Keratinocyte (primary cell): ENCODE measurements at regions not wholly inside any gene's neighbourhood (a gene's known extent, or its start where the extent isn't known, plus 50 kb on each side); places are given as distances from the start of the nearest gene placed in this dataset.

Experiments
- DNase-seq: peaks from one replicate; pipeline ENCODE4 v3.0.0-alpha.2; 2011; ENCODE audit warnings: low read depth, missing footprints, low spot score
- FAIRE-seq: peaks from 2 replicates; lab custom pipeline; 2011; peaks lifted over from hg19 to GRCh38; lab: Jason Lieb, UNC
- H2AFZ ChIP-seq: 2 replicates; pipeline ENCODE4 v1.6.0; 2012; ENCODE audit warnings: low read length, control low read depth, inconsistent platforms; ENCODE audit not compliant: control insufficient read depth
- H3K27ac ChIP-seq: 2 replicates; pipeline ENCODE4 v1.5.1; 2011; ENCODE audit warnings: low read length; ENCODE audit not compliant: control insufficient read depth, insufficient read depth
- H3K27me3 ChIP-seq: 3 replicates; pipeline ENCODE4 v1.6.0; 2011; ENCODE audit warnings: low read length; ENCODE audit not compliant: control insufficient read depth, insufficient read depth; ENCODE audit errors: extremely low read depth
- H3K36me3 ChIP-seq, 2 experiments: 2 replicates in 1 of 2; 3 replicates in 1 of 2; pipeline ENCODE4 v1.5.1; 2011; ENCODE audit warnings: low read length in 2 of 2, mild to moderate bottlenecking in 1 of 2; ENCODE audit not compliant: control insufficient read depth in 2 of 2, insufficient read depth in 2 of 2; ENCODE audit errors: extremely low read depth in 1 of 2
- H3K4me1 ChIP-seq: 3 replicates; pipeline ENCODE4 v1.5.1; 2011; ENCODE audit warnings: low read length; ENCODE audit not compliant: control insufficient read depth, insufficient read depth; ENCODE audit errors: extremely low read depth
- H3K4me2 ChIP-seq: 3 replicates; pipeline ENCODE4 v1.6.0; 2011; ENCODE audit warnings: low read depth, low read length; ENCODE audit not compliant: control insufficient read depth, insufficient read depth; ENCODE audit errors: extremely low read depth
- H3K4me3 ChIP-seq, 3 experiments: fragments of 200-600 bp in 1 of 3; sonication (generic) in 1 of 3; 2 replicates in 2 of 3; 3 replicates in 1 of 3; pipeline ENCODE4 v1.5.1; 2011 to 2016; ENCODE audit warnings: low read length in 3 of 3, mild to moderate bottlenecking in 3 of 3, control low read depth in 2 of 3, inconsistent platforms in 1 of 3, low read depth in 1 of 3, mixed read lengths in 1 of 3, mixed run types in 1 of 3, moderate library complexity in 1 of 3; ENCODE audit not compliant: control insufficient read depth in 2 of 3, insufficient read depth in 2 of 3; ENCODE audit errors: extremely low read depth in 1 of 3
- H3K79me2 ChIP-seq: 2 replicates; pipeline ENCODE4 v1.6.0; 2012; ENCODE audit warnings: low read length; ENCODE audit not compliant: control insufficient read depth, insufficient read depth
- H3K9ac ChIP-seq: 3 replicates; pipeline ENCODE4 v1.6.0; 2011; ENCODE audit warnings: low read length; ENCODE audit not compliant: control insufficient read depth, insufficient read depth; ENCODE audit errors: extremely low read depth
- H3K9me1 ChIP-seq: 3 replicates; pipeline ENCODE4 v1.6.0; 2011; ENCODE audit warnings: low read length; ENCODE audit not compliant: control insufficient read depth, insufficient read depth; ENCODE audit errors: extremely low read depth
- H3K9me3 ChIP-seq: 2 replicates; pipeline ENCODE4 v1.5.1; 2012; ENCODE audit warnings: low read depth, low read length; ENCODE audit not compliant: control insufficient read depth
- H4K20me1 ChIP-seq: 3 replicates; pipeline ENCODE4 v1.6.0; 2011; ENCODE audit warnings: low read length; ENCODE audit not compliant: control insufficient read depth, insufficient read depth; ENCODE audit errors: extremely low read depth
- CTCF ChIP-seq, 3 experiments: IDR thresholded peaks in 1 of 3; conservative IDR thresholded peaks in 1 of 3; optimal IDR thresholded peaks in 1 of 3; 2 replicates in 2 of 3; 3 replicates in 1 of 3; pipeline versions ENCODE3 to v1.5.1; 2011; ENCODE audit warnings: low read length in 3 of 3, mild to moderate bottlenecking in 3 of 3, moderate library complexity in 2 of 3, control low read depth in 1 of 3, inconsistent platforms in 1 of 3; ENCODE audit not compliant: insufficient read depth in 2 of 3; ENCODE audit errors: extremely low read depth in 1 of 3
- EZH2 ChIP-seq: IDR thresholded peaks from one replicate; pipeline ENCODE4 v1.6.1; 2012; ENCODE audit warnings: inconsistent platforms, mild to moderate bottlenecking, low read length, moderate library complexity
- dilution Hi-C: fragments of 300-500 bp; cut with MboI; formaldehyde crosslinking; loops from one replicate; pipeline ENCODE4 v1.7.0; 2020; ENCODE audit warnings: low sequenced_read_pairs; ENCODE audit not compliant: extremely low pct_ligation_motif_present

GRCh38 chr20:48463096-48463720 is 364.6 kb downstream of the PREX1 start:
- Histone ChIP-seq H3K27me3 (peaks cover 23% of the 10 kb centered on the region), H3K27ac (no peak overlapping the region), H3K4me2 (no peak overlapping the region), H3K4me3 (no peak overlapping the region), H3K9me3 (no peaks in the 10 kb centered on the region), H3K9ac (no peak overlapping the region), H3K4me1 (no peaks in the 10 kb centered on the region), H4K20me1 (no peaks in the 10 kb centered on the region), H3K9me1 (no peaks in the 10 kb centered on the region), H2AFZ (no peak overlapping the region), H3K36me3 (no peaks in the 10 kb centered on the region), H3K79me2 (no peaks in the 10 kb centered on the region)
- FAIRE-seq (no peak), DNase-seq (no peak)
- TF ChIP-seq CTCF (optimal IDR thresholded peaks at IDR 0.05 in 1 of 3, IDR thresholded peaks at IDR 0.05 in 1 of 3, conservative IDR thresholded peaks at IDR 0.05 in 1 of 3; ENCODE audit: extremely low read depth in 1 of 3, insufficient read depth in 2 of 3, low read length in 3 of 3) (no peak), EZH2 (no peak)
- dilution Hi-C loops = no loop called here

- H3K36me3 ChIP-seq = no peaks in the 10 kb centered on the region
- peaks cover 23% of the 10 kb centered on the region for H3K27me3 ChIP-seq
- H3K4me2 ChIP-seq = no peak overlapping the region
- FAIRE-seq = no peak
- no peak overlapping the region for H2AFZ ChIP-seq
- no peaks in the 10 kb centered on the region for H3K4me1 ChIP-seq
- dilution Hi-C loops = no loop called here
- no peaks in the 10 kb centered on the region for H3K79me2 ChIP-seq
- H3K9me1 ChIP-seq = no peaks in the 10 kb centered on the region
- no peak overlapping the region for H3K9ac ChIP-seq
- no peaks in the 10 kb centered on the region for H4K20me1 ChIP-seq
- TF ChIP-seq CTCF (optimal IDR thresholded peaks at IDR 0.05 in 1 of 3, IDR thresholded peaks at IDR 0.05 in 1 of 3, conservative IDR thresholded peaks at IDR 0.05 in 1 of 3; ENCODE audit: extremely low read depth in 1 of 3, insufficient read depth in 2 of 3, low read length in 3 of 3) = no peak
- no peak for TF ChIP-seq EZH2
- no peak overlapping the region for H3K4me3 ChIP-seq
- H3K9me3 ChIP-seq = no peaks in the 10 kb centered on the region
- no peak for DNase-seq
- H3K27ac ChIP-seq = no peak overlapping the region
Measured at GRCh38 chr20:48461735-48462119, 366.1 kb downstream of the PREX1 start.
